Thyroid gland (tissue), 4 donors: ENCODE measurements at regions not wholly inside any gene's neighbourhood (a gene's known extent, or its start where the extent isn't known, plus 50 kb on each side); places are given as distances from the start of the nearest gene placed in this dataset.

Experiments
- POLR2A ChIP-seq, 2 donors: fragments of 450-650 bp; IDR thresholded peaks; one replicate each; pipeline ENCODE4 v1.6.1; 2017; ENCODE audit warnings: antibody characterized with exemption in 2 of 2, mild to moderate bottlenecking in 2 of 2, moderate library complexity in 1 of 2
- TF ChIP-seq, protein P1 (sequence below), 6 experiments: fragments of 200-600 bp in 3 of 6; fragments of 450-650 bp in 3 of 6; sonication (generic) in 3 of 6; IDR thresholded peaks; one replicate each; pipeline ENCODE4 v1.5.1; 2016 to 2019; ENCODE audit warnings: antibody characterized with exemption in 6 of 6, mild to moderate bottlenecking in 2 of 6, inconsistent platforms in 1 of 6, moderate library complexity in 1 of 6

DNA sequence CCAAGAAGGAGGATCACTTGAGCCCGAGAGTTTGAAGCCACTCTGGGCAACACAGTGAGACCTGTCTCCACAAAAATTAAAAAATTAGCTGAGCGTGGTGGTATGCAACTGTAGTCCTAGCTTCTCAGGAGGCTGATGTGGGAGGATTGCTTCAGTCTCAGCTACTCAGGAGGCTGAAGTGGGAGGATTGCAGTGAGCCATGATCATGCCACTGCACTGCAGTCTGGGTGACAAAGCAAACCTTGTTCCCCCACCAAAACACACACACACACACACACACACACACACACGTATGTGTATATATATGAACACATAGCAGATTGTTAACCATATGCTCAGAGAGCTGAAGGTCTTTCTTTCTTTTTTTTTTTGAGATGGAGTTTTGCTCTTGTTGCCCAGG, 157.5 kb upstream of the MAST4 start:
- TF ChIP-seq, protein P1, sequence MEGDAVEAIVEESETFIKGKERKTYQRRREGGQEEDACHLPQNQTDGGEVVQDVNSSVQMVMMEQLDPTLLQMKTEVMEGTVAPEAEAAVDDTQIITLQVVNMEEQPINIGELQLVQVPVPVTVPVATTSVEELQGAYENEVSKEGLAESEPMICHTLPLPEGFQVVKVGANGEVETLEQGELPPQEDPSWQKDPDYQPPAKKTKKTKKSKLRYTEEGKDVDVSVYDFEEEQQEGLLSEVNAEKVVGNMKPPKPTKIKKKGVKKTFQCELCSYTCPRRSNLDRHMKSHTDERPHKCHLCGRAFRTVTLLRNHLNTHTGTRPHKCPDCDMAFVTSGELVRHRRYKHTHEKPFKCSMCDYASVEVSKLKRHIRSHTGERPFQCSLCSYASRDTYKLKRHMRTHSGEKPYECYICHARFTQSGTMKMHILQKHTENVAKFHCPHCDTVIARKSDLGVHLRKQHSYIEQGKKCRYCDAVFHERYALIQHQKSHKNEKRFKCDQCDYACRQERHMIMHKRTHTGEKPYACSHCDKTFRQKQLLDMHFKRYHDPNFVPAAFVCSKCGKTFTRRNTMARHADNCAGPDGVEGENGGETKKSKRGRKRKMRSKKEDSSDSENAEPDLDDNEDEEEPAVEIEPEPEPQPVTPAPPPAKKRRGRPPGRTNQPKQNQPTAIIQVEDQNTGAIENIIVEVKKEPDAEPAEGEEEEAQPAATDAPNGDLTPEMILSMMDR (IDR thresholded peaks at IDR 0.05): no peak
- no peak for TF ChIP-seq POLR2A (IDR thresholded peaks at IDR 0.05)
